ENCODE measurements at regions not wholly inside any gene's neighbourhood (a gene's known extent, or its start where the extent isn't known, plus 50 kb on each side); places are given as distances from the start of the nearest gene placed in this dataset.

DNA sequence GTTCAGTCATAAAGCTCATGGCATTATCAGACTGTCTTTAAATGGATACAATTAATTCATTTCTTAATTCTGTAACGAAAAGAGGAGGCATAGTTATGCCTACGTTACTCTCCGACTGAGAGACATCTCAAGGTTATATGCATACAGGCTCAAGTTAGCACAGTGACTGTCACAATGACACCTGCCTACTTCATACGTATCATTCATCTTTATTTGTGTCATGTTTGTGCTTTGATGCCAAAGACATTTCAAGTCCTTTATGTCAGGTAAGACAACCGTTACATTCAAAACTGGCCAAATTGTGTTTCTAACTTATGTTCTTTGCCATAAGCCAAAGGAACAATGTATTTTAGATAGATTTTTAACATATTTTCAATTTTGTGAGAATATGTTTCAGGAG is 328.8 kb upstream of the NRG3 start:
- Histone ChIP-seq H3K36me3 (no peaks in the 10 kb centered on the region), H3K4me3 (no peak overlapping the region), H3K27me3 (no peaks in the 10 kb centered on the region), H3K27ac (no peak overlapping the region), H3K9me3 (no peaks in the 10 kb centered on the region), H3K4me1 (ENCODE audit: insufficient read depth) (no peaks in the 10 kb centered on the region)
- WGBS, 3 donors = 68 to 78% (median 69%) methylated on average over 5 of the region's 5 CpGs
- intact Hi-C loops (cut with DNase I) = no loop called here
- DNase-seq = no peak
- TF ChIP-seq, protein P1, sequence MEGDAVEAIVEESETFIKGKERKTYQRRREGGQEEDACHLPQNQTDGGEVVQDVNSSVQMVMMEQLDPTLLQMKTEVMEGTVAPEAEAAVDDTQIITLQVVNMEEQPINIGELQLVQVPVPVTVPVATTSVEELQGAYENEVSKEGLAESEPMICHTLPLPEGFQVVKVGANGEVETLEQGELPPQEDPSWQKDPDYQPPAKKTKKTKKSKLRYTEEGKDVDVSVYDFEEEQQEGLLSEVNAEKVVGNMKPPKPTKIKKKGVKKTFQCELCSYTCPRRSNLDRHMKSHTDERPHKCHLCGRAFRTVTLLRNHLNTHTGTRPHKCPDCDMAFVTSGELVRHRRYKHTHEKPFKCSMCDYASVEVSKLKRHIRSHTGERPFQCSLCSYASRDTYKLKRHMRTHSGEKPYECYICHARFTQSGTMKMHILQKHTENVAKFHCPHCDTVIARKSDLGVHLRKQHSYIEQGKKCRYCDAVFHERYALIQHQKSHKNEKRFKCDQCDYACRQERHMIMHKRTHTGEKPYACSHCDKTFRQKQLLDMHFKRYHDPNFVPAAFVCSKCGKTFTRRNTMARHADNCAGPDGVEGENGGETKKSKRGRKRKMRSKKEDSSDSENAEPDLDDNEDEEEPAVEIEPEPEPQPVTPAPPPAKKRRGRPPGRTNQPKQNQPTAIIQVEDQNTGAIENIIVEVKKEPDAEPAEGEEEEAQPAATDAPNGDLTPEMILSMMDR (IDR thresholded peaks at IDR 0.05) = no peak
- TF ChIP-seq EP300 (IDR thresholded peaks at IDR 0.05) (no peak), POLR2A (IDR thresholded peaks at IDR 0.05) (no peak)

DNA sequence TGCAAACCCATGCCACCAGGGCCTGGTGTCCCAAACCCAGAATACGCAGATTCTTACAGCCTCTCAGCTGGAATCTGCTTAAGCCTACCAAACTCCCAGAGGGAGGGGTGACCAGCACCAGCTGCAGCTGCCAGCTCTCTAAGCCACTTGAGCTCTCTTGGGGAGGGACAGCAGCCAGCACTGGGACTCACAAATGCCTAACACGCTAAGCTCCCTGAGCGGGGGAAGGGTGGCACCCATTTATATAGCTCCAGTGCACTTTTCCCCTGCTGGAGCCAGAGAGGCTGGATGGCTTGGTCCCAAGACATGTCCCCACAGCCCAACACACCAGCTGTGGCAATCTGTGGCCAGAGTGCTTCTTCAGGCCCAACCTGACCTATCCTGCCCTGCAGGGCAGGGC is 326.8 kb upstream of the NRG3 start:
- Histone ChIP-seq H3K36me3 (no peaks in the 10 kb centered on the region), H3K9me3 (no peaks in the 10 kb centered on the region), H3K27me3 (no peaks in the 10 kb centered on the region), H3K4me1 (ENCODE audit: insufficient read depth) (no peaks in the 10 kb centered on the region), H3K27ac (no peak overlapping the region), H3K4me3 (no peak overlapping the region)
- DNase-seq = no peak
- TF ChIP-seq, protein P1 (IDR thresholded peaks at IDR 0.05) = no peak
- TF ChIP-seq EP300 (IDR thresholded peaks at IDR 0.05) (no peak), POLR2A (IDR thresholded peaks at IDR 0.05) (no peak)
- intact Hi-C loops (cut with DNase I) = no loop called here
- 79 to 80% (median 79%) methylated on average over 2 to 3 of the region's 3 CpGs for WGBS, 3 donors

DNA sequence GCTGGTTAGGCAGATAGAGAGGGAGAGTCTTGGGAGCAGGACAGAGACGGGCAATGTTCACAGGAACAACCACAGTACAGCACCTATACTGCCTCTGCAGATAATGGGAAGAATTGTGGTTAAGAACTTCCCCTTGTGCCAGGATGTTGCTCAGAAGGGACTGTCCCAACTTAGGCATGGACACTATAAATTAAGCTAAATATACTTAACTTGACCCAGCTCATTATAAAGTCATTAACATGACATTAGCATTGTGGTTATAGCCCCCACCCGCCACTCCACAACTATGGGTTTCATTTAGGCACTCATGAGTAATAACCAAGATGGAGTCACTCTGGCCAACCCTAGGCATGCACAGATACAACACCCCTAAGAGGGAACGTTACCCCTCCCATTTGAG is 310.9 kb upstream of the NRG3 start:
- Histone ChIP-seq H3K27me3 (no peaks in the 10 kb centered on the region), H3K9me3 (no peaks in the 10 kb centered on the region), H3K36me3 (no peaks in the 10 kb centered on the region), H3K4me1 (ENCODE audit: insufficient read depth) (no peaks in the 10 kb centered on the region), H3K4me3 (no peak overlapping the region), H3K27ac (no peak overlapping the region)
- intact Hi-C loops (cut with DNase I) = no loop called here
- DNase-seq = no peak
- 71 to 79% (median 72%) methylated on average over 3 of the region's 3 CpGs for WGBS, 3 donors
- TF ChIP-seq POLR2A (IDR thresholded peaks at IDR 0.05) = no peak
- no peak for TF ChIP-seq EP300 (IDR thresholded peaks at IDR 0.05)
- TF ChIP-seq, protein P1 (IDR thresholded peaks at IDR 0.05) = no peak

DNA sequence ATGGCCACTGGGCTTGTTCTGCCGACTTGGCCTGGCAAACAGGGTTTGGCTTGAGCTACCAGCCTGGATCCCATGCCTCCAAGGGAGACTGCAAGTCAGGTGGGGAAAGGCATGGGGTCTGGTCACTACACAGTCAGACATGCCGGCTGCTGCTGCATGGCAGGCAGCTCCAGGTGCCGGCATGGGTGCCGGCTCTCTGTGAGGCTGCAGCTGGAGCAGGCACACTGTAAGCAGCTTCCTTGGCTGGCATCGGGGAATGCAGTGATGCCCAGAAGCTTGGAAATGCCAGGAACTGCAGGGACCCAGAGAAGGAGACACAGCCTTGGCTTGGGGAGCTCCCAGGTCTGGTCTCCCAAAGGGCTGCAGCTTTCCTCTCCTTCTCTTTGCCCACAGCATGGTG is 305.5 kb upstream of the NRG3 start:
- Histone ChIP-seq H3K27me3 (no peaks in the 10 kb centered on the region), H3K27ac (no peak overlapping the region), H3K36me3 (no peaks in the 10 kb centered on the region), H3K9me3 (no peaks in the 10 kb centered on the region), H3K4me3 (no peak overlapping the region), H3K4me1 (ENCODE audit: insufficient read depth) (no peaks in the 10 kb centered on the region)
- no peak for DNase-seq
- TF ChIP-seq POLR2A (IDR thresholded peaks at IDR 0.05) (no peak), EP300 (IDR thresholded peaks at IDR 0.05) (no peak)
- TF ChIP-seq, protein P1 (IDR thresholded peaks at IDR 0.05) = no peak
- WGBS, 3 donors = 83 to 87% (median 84%) methylated on average over 5 of the region's 5 CpGs
- intact Hi-C loops (cut with DNase I) = no loop called here

DNA sequence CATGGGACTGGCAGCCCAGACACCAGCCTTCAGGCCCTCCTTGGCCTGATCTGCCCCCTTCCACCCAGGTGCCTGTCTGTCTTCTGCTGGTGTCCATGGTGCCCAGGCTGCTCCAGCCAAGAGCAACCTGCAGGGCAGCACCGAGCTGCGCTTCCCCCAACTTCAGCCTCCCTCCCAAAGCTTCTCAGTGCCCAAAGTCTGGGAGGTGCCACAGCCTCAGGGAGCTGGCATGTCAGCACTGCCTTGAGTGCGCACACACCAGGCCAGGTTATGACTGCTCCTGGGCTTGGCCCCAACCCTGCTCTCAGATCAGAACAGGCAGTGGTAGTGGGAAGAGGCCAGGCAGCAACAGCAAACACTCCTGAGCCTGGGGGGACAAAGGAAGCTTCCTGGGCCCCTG is 304.6 kb upstream of the NRG3 start:
- 85 to 97% (median 85%) methylated on average over 3 of the region's 3 CpGs for WGBS, 3 donors
- no peak overlapping the region for H3K27ac ChIP-seq
- H3K4me1 ChIP-seq (ENCODE audit: insufficient read depth) = no peaks in the 10 kb centered on the region
- TF ChIP-seq POLR2A (IDR thresholded peaks at IDR 0.05) (no peak), EP300 (IDR thresholded peaks at IDR 0.05) (no peak)
- TF ChIP-seq, protein P1 (IDR thresholded peaks at IDR 0.05) = no peak
- H3K27me3 ChIP-seq = no peaks in the 10 kb centered on the region
- intact Hi-C loops (cut with DNase I) = no loop called here
- DNase-seq = no peak
- no peaks in the 10 kb centered on the region for H3K9me3 ChIP-seq
- no peaks in the 10 kb centered on the region for H3K36me3 ChIP-seq
- H3K4me3 ChIP-seq = no peak overlapping the region
